Retinal pigment epithelial cell (primary cell): ENCODE measurements at regions not wholly inside any gene's neighbourhood (a gene's known extent, or its start where the extent isn't known, plus 50 kb on each side); places are given as distances from the start of the nearest gene placed in this dataset.

Experiments
- DNase-seq: peaks from one replicate; pipeline ENCODE4 v3.0.0-alpha.2; 2010; ENCODE audit warnings: low read depth
- H3K4me3 ChIP-seq: 2 replicates; pipeline ENCODE4 v1.5.1; 2011; ENCODE audit warnings: mild to moderate bottlenecking, low read length, control low read depth, moderate library complexity
- TF ChIP-seq, protein P1 (sequence below): conservative IDR thresholded peaks from 2 replicates; pipeline ENCODE4 v1.5.1; 2011; ENCODE audit warnings: low read depth, low read length, control low read depth, inconsistent platforms

DNA sequence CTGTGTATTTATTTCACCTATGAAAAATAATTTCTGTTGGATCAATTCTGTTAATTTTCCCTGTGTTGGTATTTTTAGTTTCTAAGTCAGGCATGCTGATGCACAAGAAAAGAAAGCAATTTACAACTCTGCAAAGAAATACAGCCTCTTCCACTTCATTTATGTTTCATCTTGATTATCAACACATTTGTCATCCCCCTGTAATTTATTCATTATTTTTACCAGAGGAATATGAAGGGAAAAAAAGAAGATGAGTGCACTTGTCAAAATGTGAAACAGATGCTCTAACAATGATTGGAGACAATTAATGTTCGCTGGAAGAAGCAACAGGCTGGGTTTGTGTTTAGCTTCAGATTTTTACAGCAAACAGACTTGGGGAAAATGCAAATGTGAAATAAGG, 958.5 kb upstream of the SEL1L start:
- TF ChIP-seq, protein P1, sequence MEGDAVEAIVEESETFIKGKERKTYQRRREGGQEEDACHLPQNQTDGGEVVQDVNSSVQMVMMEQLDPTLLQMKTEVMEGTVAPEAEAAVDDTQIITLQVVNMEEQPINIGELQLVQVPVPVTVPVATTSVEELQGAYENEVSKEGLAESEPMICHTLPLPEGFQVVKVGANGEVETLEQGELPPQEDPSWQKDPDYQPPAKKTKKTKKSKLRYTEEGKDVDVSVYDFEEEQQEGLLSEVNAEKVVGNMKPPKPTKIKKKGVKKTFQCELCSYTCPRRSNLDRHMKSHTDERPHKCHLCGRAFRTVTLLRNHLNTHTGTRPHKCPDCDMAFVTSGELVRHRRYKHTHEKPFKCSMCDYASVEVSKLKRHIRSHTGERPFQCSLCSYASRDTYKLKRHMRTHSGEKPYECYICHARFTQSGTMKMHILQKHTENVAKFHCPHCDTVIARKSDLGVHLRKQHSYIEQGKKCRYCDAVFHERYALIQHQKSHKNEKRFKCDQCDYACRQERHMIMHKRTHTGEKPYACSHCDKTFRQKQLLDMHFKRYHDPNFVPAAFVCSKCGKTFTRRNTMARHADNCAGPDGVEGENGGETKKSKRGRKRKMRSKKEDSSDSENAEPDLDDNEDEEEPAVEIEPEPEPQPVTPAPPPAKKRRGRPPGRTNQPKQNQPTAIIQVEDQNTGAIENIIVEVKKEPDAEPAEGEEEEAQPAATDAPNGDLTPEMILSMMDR = no peak
- no peak overlapping the region for H3K4me3 ChIP-seq
- DNase-seq = no peak

GRCh38 chr14:82500222-82500621, 966.6 kb upstream of the SEL1L start:
- TF ChIP-seq, protein P1 = no peak
- H3K4me3 ChIP-seq = no peak overlapping the region
- DNase-seq = no peak

- TF ChIP-seq, protein P1 = no peak
- DNase-seq = no peak
Observed at GRCh38 chr14:82501554-82501953, 967.9 kb upstream of the SEL1L start.

GRCh38 chr14:82502043-82502442, 968.4 kb upstream of the SEL1L start:
- H3K4me3 ChIP-seq = no peak overlapping the region
- DNase-seq = no peak
- TF ChIP-seq, protein P1 = no peak

More at GRCh38 chr14:82501554-82501953, 967.9 kb upstream of the SEL1L start:
- H3K4me3 ChIP-seq = no peak overlapping the region

DNA sequence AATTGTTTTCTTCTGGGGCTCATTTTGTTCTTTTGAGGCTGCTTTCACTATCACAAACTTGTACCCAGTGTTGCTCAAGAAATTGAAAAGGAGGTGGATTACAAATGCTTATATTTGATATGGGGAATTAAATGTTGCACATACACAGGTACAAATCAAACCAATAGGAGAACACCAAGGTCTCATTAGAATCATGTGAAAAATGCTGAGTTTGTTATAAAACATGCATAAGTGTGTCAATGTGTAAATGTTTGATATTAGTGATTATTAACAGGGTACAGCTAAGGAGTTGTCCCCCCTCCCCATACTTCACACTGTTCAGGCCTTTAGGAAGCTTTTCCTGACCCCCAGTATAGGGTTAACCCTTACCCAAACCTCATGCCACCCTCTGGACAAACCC, 971.2 kb upstream of the SEL1L start:
- TF ChIP-seq, protein P1 = no peak
- H3K4me3 ChIP-seq = no peak overlapping the region
- no peak for DNase-seq

DNA sequence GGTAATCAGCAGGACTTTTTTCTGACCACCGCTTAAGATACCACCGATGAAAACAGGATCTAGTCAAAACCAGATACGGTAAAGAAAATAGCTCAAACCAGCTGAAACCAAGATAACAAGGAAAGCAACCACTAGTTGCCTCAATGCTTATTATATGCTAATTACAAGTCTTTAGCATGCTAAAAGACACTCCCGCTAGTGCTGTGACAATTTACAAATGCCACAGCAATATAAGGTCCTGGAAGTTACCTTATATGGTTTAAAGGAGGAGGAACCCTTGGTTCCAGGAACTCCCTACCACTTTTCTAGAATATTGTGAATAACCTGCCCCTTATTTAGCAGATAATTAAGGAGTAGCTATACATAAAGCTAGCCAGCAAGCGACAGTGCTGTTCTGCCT, 976.4 kb upstream of the SEL1L start:
- no peak for DNase-seq
- no peak overlapping the region for H3K4me3 ChIP-seq
- TF ChIP-seq, protein P1 = no peak

- H3K4me3 ChIP-seq = no peak overlapping the region
- TF ChIP-seq, protein P1 = no peak
- no peak for DNase-seq
Observed at GRCh38 chr14:82511399-82511798, 977.7 kb upstream of the SEL1L start.
